ENCODE measurements at regions not wholly inside any gene's neighbourhood (a gene's known extent, or its start where the extent isn't known, plus 50 kb on each side); places are given as distances from the start of the nearest gene placed in this dataset.
A peak's percentile ranks its signal among the peaks of the same experiment; 100 is the strongest.

DNA sequence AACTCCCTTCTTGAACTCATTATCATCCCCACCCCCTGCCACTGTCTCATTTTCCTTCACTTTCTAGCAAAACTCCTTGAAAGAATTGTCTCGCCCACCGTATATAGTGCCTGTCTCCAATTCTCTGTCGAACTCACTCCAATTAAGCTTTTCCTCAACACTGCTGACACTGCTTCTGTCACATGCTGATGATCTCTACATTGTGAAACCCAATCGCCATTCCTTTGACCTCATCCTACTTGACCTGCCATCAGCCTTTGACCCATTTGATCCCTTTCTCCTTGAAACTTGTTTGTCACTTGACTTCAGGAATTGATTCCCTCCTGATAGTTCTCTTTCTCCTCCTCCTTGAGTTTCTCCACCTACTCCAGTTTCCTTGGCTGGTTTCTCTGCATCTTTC, 54.8 kb downstream of the CCDC71L start:
- no peak for DNase-seq

DNA sequence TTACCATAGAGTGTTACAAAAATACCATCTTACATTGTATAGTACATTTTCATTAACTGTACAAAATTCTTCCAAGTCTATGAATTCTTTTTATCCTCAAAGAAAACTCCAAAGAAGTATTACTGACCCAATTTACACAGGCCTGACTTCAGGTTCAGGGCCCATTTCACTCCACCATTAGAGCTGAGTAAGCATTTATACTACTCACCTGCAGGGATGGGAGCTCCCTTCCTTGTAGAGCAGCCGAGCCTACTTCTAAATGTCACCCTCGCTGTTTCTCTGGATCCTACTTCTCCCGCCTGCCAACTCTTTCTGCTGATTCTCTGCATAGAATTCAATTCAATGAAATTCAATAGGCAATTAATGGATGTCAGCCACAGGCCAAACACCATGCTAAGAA, 56.0 kb downstream of the CCDC71L start:
- no peak for DNase-seq

DNA sequence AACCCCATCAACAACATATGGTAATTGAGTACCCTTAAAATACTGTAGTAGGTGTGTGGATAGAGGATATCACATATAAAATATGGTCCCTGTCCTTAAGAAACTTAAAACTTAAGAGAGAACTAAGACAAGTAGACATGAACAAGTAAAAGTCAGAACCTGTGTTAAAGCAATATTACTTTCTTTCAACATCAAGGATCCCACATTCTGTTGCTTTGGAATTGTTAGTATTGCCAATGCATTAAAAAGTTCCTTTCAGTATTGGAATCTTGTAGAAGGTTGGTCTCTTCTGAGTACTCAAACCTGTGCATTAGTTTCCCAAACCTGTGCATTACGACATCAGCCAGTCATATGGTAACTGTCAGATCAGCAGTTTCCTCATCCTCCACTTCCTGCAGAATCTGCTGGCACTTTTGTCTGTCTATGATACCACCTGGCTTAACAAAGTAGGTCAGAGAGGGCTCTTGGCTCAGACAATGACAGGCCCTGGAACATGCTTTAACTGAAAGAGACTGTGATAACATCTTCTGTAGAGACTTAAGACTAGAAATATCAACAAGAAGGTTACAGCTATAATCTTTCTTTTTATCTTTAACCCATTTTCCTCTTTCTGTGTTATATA, 56.5 kb downstream of the CCDC71L start:
- DNase-seq: no peak

DNA sequence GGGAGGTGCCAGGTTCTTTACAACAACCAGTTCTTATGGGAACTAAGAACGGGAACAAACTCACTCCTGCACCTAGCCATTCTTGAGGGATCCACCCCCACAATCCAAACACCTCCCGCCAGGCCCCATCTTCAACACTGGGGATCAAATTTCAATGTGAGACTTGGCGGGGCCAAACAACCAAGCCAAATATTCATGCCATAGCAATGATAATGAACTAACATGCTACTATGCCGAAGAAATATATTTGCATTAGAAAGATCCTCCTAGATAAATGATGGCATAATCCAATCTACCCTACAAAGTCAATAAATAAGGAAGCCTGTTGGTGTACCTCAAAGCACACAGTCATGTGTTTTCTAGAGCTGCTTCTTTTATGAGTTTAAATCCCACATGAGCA, 57.6 kb downstream of the CCDC71L start:
- no peak for DNase-seq

DNA sequence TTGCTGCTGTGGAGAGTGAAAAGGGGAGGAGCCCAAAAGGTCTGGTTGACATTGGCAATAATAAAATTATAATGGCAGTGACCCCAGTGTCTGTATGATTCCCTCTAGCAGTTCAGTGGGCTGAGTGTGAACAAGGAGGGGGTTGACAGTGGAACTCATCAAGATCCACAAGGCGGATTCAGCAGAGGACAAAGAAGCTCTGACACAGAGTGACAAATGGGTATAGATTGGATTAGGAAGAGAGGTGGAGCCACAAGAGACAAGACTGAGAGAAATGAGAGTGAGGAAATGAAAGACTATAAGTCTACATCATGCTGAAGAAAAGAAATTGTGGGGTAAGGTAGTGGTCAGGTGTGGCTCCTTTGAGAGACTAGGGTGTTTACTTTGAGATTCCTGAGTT, 58.9 kb downstream of the CCDC71L start:
- DNase-seq: no peak

DNA sequence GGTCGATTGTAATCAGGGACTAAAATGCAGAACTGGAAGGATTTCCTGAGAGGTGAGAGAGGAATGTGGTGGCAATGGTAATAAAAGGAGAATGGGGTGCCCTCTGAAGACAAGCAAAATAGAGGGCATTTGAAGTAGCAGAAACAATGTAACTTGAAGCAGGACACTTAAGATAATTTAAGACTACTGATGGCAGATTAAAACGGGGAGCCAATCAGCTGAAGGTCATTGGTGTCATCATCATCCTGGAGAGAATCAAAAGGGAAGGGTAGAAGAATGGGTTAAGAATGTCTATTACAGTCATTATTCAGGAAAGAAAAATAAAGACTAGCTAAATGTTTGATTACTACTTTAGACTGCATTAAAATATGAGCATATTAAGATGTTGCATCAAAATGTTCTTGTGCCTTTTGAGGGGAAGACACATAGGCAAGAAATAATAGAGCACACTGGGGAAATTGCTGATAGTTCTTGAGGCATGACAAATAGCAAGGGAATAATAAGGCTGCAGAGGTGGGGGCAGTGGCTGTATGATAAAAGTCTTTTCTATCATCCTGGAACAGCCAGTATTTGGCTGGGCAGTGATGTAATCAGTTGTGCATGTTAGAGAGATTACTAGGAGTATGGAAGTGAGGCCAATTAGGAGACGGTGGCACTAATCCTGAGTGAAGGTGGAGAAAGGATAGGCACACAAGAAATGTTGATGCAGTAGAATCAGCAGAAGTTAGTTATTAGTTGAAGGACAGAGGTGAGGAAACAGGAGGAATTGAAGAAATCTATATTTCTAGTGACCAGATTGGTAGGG, 60.2 kb downstream of the CCDC71L start:
- no peak for DNase-seq

DNA sequence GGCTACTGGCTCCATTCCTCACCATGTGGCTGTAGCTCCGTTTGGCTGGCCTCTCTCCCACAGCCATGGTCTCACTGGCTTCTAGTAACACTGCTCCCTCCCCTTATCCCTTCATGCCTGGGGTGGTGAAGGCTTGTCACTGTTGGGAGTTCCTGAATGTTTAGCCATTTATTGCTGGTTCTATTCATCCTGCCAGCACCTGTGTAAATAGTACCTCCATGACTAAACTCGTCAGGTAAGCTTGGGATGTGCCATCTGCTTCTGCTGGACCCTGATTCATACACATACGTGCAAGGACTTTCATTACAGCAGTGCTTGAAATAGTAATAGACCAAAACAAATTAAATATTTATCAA, 61.6 kb downstream of the CCDC71L start:
- DNase-seq: no peak

DNA sequence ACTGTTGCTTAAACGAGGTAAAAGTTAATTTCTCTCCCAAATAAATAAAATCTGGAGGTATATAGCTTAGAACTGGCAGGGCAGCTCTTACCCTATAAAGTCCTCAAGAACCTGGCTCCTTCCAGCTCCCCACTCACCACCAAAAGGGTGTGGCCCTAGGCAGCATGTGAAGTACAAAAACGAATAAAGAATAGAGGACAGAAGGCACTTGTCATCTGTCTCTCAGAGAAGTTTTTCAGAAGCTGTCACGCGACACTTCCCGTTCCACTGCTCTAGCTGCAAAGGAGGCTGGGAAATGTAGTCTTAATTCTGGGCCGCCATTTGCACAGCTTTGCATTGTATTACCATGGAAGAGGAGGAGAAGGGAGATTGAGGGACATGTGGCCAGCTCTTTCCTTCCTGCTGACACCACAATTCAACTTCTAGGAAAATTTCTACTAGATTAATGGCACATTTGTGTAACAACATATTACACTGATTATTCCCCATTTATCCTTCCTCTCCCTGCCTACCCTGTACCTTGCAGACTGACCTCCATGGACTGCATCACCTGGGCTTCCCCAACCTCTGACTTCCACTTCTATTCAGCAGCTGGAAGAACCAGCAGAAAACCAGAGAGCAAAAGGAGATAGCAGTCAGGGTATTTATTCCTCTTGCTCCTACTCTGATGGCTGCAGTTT, 62.2 kb downstream of the CCDC71L start:
- peak; percentile 45 to 67 for DNase-seq

DNA sequence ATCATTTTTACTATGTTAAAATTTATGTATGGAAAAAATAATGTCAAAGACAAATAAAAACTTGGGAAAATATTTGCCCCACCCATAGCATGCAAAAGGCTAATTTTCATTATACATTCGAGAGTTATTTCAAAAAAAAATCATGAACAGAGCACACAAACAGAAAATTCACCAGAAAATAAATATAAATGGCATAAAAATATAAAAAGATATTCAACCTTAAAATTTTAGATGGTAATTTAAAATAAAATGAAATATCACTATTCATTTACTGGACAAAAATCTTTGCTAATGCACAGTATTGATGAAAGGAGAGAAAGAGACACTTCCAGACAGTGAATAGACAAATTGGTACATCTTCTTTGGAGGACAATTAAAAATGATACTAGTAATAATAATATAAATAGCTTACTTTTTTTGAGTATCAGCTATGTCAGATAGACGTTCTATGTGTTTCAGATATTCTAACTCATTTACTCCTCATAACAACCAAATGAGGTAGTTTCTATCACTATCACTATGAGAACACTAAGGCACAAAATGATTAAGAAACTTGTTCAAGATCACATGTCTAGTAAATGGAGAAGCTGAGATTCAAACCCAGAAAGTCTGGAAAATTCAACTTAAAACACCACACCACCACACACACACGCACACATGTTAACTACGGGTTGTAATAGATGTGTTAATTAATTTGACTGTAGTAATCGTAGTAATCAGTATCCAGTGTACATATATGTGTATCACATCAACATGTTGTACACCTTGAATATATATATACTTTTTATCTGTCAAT, 63.0 kb downstream of the CCDC71L start:
- DNase-seq: no peak

DNA sequence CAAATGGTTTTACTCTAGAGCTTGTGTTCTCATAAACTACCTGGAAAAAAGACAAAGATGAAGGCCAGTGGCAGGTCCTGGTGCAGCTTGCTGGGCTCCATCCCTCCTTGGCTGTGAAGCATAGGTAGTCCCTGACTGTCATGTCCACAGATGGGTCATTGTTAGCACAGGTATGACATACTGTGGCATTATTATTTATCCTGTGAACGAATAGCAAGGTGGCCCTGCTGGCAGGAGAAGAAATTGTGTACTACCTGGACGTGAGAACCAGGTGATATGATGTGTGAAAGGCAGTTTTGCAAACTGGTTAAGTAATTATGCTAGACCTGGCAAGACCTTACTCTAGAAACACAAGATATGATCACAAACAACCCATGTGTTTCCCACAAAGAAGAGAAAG, 63.9 kb downstream of the CCDC71L start:
- DNase-seq: no peak

DNA sequence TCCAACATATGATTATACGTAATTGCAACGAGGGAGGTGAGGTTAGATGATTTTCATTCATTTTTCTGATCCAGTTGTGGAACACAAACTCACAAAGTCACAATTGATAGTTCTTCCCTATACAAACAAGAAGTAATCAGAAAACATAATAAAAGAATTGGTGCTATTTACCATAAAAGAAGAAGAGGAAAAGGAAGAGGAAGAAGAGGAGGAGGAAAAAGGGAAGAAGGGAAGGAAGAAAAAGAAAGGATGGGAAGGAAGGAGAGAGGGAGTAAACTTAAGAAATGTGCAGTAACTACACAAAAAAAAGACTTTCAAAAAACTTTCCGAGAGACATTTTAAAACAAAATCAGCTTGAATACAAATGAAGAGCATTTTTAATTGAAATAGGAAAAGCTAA, 65.0 kb downstream of the CCDC71L start:
- DNase-seq: no peak

DNA sequence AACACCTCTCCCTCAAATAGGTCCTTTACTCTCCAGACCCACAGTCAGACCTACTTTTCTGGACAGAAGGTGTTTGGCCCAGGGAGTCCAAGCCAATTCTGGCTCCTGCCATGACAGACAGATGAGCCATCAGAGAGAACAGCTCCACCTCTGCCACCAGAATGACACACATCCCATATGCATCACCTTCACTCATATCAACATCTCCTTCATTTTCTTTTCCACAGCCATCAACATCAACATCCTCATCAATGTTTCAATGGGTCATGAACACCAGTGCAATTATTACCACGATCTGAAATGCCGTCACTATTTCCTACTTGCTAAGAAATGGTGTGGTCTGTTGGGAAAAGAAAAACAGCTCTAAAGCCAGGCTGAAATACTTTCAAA, 67.9 kb downstream of the CCDC71L start:
- no peak for DNase-seq

DNA sequence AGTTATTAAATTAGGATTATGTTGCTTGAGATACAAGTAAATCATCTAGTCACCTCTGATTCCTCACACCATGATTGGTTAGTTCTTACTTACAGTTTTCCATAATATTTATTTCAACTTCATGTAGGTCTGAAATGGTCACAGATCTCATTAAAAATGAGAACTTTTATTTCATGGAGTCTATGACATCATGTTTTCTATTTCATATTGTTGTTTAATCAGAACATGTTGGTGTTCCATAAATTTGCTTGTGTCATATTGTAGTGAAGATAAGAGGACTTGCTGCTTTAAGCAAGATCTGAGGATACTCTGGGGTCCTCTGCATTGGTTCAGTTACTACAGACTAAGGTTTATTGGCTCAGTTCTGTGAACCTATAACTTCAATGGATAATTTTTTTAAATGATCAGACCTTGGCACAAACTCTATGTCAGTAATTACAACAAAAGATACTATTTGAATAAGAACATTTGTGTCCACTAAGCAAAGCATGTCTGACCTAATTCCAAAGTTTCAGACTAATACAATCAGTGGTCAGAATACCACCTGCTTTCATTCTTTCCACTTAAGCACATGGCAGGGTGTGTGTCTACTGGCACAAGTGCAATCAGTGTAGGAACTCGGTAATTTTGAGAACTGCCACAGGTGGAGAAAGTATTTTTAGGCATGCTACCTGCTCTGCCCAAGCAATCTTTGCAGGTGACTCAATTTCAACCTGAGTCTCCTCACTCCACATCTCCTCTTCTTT, 68.5 kb downstream of the CCDC71L start:
- DNase-seq: no peak

DNA sequence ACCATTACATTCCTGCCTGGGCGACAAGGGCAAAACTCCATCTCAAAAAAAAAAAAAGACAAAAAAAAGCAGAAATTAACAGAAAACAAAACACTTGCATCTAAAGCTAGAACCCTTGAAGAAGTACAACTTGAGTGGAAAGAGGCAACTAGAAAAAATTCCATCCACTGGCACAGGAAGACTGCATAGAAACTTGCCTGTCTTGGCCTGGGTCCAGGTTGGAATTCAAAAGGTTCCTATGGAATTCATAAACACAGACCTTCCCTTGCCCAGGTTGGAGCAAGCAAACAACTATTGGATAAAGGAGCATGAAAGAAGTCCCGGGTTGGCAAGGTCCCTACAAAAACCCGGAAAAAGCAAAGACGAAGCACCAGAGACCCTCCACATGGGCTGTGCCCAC, 69.8 kb downstream of the CCDC71L start:
- no peak for DNase-seq

DNA sequence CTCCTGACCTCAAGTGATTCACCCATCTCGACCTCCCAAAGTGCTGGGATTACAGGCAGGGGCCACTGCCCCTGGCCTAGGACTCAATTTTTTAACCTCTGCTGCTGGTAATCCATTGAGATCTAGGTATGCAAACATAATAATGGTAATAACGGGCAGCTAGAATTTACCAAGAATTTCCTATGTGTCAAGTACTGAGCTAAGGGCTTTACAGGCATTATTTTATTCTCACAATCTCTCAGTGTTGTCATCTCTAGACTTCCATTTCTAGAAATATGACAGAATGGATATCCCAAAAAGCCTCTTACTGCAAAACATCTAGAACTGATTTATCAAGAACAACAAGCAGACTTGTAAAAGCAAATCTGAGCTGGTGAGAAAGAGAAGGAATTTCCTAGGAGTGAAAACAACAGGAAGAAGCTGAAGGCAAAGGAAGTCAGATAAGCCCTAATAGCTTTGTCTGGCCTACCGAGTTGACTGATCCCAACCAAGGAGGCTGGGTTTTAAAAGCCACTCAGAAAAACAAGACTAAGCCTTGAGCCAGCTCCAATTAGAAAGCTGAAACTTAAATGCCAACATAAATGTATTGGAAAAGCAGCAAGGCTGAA, 70.6 kb downstream of the CCDC71L start:
- DNase-seq: no peak

DNA sequence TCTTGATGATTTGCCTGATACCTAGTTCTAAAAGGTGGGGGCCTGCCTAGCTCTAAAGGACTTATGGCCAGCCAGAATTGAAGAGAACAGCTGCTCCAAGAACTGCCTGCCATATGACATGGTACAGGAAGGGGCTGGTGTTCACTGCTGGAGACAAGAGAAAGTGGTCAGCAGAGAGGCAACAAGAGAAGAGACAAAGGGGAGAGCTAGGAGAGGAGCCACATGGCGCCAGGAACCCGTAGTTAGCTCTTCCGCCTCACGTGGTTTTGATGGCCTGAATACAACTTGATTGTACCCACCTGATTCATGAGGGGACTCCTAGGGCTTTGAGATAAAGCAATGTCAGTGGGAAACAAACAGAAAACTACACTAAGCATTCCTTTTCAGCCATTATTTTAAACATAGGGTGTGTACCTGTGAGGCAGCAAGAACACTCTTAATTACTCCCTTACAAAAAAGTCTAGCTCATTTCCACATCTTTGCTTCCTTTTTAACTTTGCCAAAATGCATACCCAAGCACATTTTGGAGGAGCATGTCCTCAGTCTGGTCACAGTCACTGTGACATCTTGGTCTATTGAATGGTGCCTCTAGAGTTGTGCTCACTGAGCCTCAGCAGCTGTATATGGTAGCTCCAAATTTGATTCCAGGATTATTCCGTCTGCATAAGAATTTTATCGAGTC, 71.6 kb downstream of the CCDC71L start:
- no peak for DNase-seq

DNA sequence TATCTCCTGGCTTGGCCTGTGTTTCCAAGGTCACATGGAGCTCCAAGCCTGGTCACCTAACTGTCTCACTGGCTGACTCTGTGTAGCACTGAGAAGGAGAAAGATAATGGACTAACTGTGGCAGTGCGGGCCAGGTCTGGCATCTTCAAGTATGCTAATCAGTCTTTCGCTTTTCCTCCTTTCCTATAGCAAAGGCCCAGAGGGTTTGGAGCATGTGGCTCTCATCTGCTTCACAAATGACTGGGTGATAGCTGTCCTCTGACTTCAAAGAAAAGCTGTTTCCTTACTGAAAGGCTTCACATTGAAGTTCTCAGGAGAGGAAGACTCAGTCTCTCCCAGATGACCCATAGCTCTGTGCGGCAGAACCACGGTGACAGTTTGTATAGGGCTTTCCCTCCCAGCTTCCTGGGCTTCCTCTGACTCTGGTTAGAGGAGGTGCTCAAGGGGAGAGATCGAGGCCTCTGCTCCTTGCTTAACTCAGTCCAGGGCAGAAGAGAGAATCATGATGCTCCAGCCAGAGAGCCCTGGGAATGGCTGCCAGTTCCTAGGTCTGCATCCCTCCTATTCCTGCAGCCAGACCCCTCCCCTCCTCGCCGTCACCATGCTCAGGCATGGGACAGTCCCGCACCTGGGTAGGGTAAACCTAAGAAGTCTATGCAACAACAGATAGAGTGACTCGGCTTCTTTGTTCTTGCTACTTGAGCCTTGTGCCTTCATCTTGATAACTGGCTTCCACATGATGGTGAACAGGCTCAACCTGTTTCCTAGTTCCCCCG, 72.3 kb downstream of the CCDC71L start:
- no peak for DNase-seq

DNA sequence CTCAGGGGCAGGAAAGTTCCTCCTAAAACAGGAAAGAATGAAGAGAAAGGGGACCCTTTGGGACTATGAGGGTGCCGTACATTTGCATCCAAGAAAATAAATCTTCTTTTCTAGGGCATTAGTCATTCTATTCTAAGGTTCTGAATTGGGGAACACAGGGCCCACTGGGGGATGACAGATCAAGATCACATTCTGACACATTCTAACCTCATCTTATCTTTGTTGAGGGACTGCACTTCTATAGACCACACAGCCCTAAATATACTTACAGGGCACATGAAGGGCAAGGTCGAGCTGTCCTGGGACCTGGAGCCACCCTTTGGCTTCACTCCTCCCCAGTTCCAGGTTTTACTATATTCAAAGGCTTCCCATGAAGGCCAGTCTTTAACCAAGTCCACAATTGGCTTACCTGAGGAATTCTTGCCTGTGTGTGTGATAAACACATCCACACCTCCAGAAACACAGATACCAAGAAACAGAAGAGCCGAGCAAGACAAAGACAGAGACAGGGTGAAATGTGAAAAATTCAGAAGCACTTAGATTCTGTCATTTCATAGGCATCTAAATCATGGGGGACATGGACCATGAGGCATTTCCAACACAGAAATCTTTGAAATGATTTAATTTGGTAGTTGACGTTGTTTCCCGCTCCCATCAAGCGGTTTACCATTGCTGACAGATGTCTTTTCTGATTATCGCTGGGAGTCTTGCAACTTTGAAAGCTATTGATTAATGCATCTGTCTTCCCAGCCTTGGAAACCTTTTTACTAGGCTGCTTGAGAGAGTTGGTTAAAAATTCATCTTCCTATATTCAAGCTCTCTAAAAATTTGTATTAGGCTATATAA, 75.8 kb downstream of the CCDC71L start:
- no peak for DNase-seq

DNA sequence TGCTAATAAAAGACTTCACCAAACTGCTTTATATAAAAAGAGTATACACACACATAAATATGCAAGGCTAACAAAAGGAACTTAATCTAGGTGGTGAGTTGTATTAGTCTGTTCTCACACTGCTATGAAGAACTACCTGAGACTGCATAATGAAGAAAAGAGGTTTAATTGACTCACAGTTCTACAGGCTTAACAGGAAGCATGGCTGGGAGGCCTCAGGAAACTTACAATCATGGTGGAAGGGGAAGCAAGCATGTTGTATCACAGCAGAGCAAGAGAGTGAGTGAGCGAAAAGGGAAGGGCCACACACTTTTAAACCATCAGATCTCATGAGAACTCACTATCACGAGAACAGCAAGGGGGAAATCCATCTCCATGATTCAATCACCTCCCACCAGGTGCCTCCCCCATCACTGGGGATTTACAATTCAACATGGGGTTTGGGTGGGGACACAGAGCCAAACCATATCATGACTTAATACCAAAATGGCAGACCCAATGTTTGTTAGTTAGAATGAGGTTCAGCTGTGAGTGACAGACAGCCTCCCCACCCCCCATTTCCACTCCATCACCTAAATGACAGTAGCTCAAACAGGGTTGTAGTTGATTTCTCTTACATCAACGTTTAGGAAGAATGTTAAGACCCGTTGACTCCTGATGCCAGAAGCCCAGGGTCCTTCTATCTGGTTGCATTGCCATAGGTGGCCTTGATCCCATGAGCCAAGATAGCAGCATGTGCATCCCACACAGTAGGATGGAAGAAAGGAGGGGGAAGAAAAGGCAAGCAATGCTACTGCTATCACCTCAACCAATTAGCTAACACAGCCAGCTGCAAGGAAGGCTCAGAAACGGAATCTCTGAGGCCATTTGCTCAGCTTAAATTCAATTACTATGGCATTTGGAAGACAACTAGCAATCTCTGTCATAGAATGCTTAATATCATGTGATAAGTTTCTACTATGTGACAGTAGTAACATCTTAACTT, 77.0 kb downstream of the CCDC71L start:
- no peak for DNase-seq
